ENCODE measurements at regions not wholly inside any gene's neighbourhood (a gene's known extent, or its start where the extent isn't known, plus 50 kb on each side); places are given as distances from the start of the nearest gene placed in this dataset.
A peak's percentile ranks its signal among the peaks of the same experiment; 100 is the strongest.

- no peaks in the 10 kb centered on the region for H3K36me3 ChIP-seq (ENCODE audit: control insufficient read depth in 4 of 4, insufficient read depth in 4 of 4, low read length in 3 of 4)
- ChIA-PET CTCF (interaction anchor here (0.7 kb wide), 1 partner anchor 26 kb away, joined by 3 read pairs; no protein-coding TSS in a partner anchor), POLR2A (no interaction called here)
- no peak overlapping the region for H3K4me3 ChIP-seq (ENCODE audit: control insufficient read depth in 1 of 7, extremely low read depth in 1 of 7, insufficient read depth in 4 of 7, low read depth in 2 of 7, low read length in 6 of 7)
- no peak for DNase-seq
- no peaks in the 10 kb centered on the region for H3K4me1 ChIP-seq (ENCODE audit: control extremely low read depth in 1 of 4, control insufficient read depth in 4 of 4, insufficient read depth in 4 of 4, low read length in 3 of 4)
- WGBS (ENCODE audit: insufficient coverage), result 100% methylated on average over 2 of the region's 3 CpGs
- H3K9me3 ChIP-seq (ENCODE audit: control extremely low read depth in 1 of 5, control insufficient read depth in 4 of 5, insufficient read depth in 2 of 5, low read depth in 1 of 5, low read length in 4 of 5), result no peaks in the 10 kb centered on the region
- no peaks in the 10 kb centered on the region for H3K27me3 ChIP-seq (replicated peaks in 2 of 5; ENCODE audit: control insufficient read depth in 4 of 5, insufficient read depth in 5 of 5, low read length in 4 of 5)
- no peak overlapping the region for H3K27ac ChIP-seq (ENCODE audit: insufficient read depth in 1 of 2, low read depth in 1 of 2, low read length in 2 of 2, poor library complexity in 1 of 2, severe bottlenecking in 2 of 2)
Observed at GRCh38 chr9:108099854-108100253, 610.3 kb upstream of the KLF4 start.

DNA sequence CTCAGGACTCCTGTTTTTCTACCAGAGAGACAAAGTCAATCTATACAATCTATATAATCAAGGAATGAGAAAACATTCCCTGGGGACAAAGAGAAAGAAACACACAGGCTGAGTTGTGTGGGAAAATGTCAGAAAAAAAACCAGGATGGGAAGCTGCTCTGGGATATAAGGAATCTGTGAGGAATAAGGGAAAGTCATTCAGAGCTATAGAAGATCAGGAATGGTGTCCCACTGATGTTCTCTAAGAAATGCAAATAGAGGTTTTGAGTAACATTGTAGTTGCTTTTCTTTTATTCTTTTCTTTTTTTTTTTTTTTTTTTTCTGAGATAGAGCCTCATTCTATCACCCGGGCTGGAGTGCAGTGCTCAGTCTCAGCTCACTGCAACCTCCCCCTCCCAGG, 605.9 kb upstream of the KLF4 start:
- H3K27me3 ChIP-seq (replicated peaks in 2 of 5; ENCODE audit: control insufficient read depth in 4 of 5, insufficient read depth in 5 of 5, low read length in 4 of 5), result no peaks in the 10 kb centered on the region
- no peaks in the 10 kb centered on the region for H3K36me3 ChIP-seq (ENCODE audit: control insufficient read depth in 4 of 4, insufficient read depth in 4 of 4, low read length in 3 of 4)
- H3K27ac ChIP-seq (ENCODE audit: insufficient read depth in 1 of 2, low read depth in 1 of 2, low read length in 2 of 2, poor library complexity in 1 of 2, severe bottlenecking in 2 of 2), result no peak overlapping the region
- CTCF ChIA-PET, result no interaction called here
- no peak for DNase-seq
- POLR2A ChIA-PET, result no interaction called here
- H3K4me1 ChIP-seq (ENCODE audit: control extremely low read depth in 1 of 4, control insufficient read depth in 4 of 4, insufficient read depth in 4 of 4, low read length in 3 of 4), result no peaks in the 10 kb centered on the region
- WGBS (ENCODE audit: insufficient coverage), result no CpG with 5 or more reads among the region's 1 CpG
- H3K9me3 ChIP-seq (ENCODE audit: control extremely low read depth in 1 of 5, control insufficient read depth in 4 of 5, insufficient read depth in 2 of 5, low read depth in 1 of 5, low read length in 4 of 5), result peaks cover 0 to 6% (median 0%) of the 10 kb centered on the region in 5 experiments
- no peak overlapping the region for H3K4me3 ChIP-seq (ENCODE audit: control insufficient read depth in 1 of 7, extremely low read depth in 1 of 7, insufficient read depth in 4 of 7, low read depth in 2 of 7, low read length in 6 of 7)

GRCh38 chr9:108094676-108094993, 605.1 kb upstream of the KLF4 start:
- DNase-seq, result no peak
- no peaks in the 10 kb centered on the region for H3K4me1 ChIP-seq (ENCODE audit: control extremely low read depth in 1 of 4, control insufficient read depth in 4 of 4, insufficient read depth in 4 of 4, low read length in 3 of 4)
- ChIA-PET CTCF (no interaction called here), POLR2A (no interaction called here)
- WGBS (ENCODE audit: insufficient coverage), result 100% methylated on average over 1 of the region's 2 CpGs
- no peaks in the 10 kb centered on the region for H3K27me3 ChIP-seq (replicated peaks in 2 of 5; ENCODE audit: control insufficient read depth in 4 of 5, insufficient read depth in 5 of 5, low read length in 4 of 5)
- H3K27ac ChIP-seq (ENCODE audit: insufficient read depth in 1 of 2, low read depth in 1 of 2, low read length in 2 of 2, poor library complexity in 1 of 2, severe bottlenecking in 2 of 2), result no peak overlapping the region
- H3K9me3 ChIP-seq (ENCODE audit: control extremely low read depth in 1 of 5, control insufficient read depth in 4 of 5, insufficient read depth in 2 of 5, low read depth in 1 of 5, low read length in 4 of 5), result peaks cover 0 to 6% (median 0%) of the 10 kb centered on the region in 5 experiments
- H3K36me3 ChIP-seq (ENCODE audit: control insufficient read depth in 4 of 4, insufficient read depth in 4 of 4, low read length in 3 of 4), result no peaks in the 10 kb centered on the region
- no peak overlapping the region for H3K4me3 ChIP-seq (ENCODE audit: control insufficient read depth in 1 of 7, extremely low read depth in 1 of 7, insufficient read depth in 4 of 7, low read depth in 2 of 7, low read length in 6 of 7)

GRCh38 chr9:108093773-108094675, 604.5 kb upstream of the KLF4 start:
- Histone ChIP-seq H3K27me3 (replicated peaks in 2 of 5; ENCODE audit: control insufficient read depth in 4 of 5, insufficient read depth in 5 of 5, low read length in 4 of 5) (no peaks in the 10 kb centered on the region), H3K36me3 (ENCODE audit: control insufficient read depth in 4 of 4, insufficient read depth in 4 of 4, low read length in 3 of 4) (no peaks in the 10 kb centered on the region), H3K27ac (ENCODE audit: insufficient read depth in 1 of 2, low read depth in 1 of 2, low read length in 2 of 2, poor library complexity in 1 of 2, severe bottlenecking in 2 of 2) (peak overlapping the region in 1 of 2 experiments; percentile 20), H3K4me1 (ENCODE audit: control extremely low read depth in 1 of 4, control insufficient read depth in 4 of 4, insufficient read depth in 4 of 4, low read length in 3 of 4) (no peaks in the 10 kb centered on the region), H3K9me3 (ENCODE audit: control extremely low read depth in 1 of 5, control insufficient read depth in 4 of 5, insufficient read depth in 2 of 5, low read depth in 1 of 5, low read length in 4 of 5) (peaks cover 0 to 6% (median 0%) of the 10 kb centered on the region in 5 experiments), H3K4me3 (ENCODE audit: control insufficient read depth in 1 of 7, extremely low read depth in 1 of 7, insufficient read depth in 4 of 7, low read depth in 2 of 7, low read length in 6 of 7) (no peak overlapping the region)
- peak; percentile 11 to 58 (median 55) for DNase-seq
- no CpG with 5 or more reads among the region's 1 CpG for WGBS (ENCODE audit: insufficient coverage)
- POLR2A ChIA-PET, result no interaction called here
- CTCF ChIA-PET, result no interaction called here

DNA sequence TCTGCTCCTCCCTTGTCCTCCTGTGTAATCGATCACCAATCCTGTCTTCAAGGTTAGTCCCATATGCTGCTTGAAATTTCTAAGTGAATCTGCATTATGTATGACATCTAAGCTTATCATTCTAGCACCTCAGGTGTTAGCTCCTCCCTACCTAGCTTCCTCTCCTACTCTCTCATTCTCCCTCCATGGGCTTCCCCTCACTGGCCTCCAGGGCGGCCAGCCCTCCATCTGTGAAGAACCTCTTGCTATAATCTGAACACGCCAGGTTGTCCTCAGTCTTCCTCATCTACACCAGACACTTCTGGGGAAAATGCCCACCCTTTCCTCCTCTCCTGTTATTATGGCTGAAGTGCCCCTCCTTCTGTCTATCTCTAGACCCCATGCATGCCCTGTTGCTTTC, 599.3 kb upstream of the KLF4 start:
- DNase-seq, result no peak
- WGBS (ENCODE audit: insufficient coverage), result 97% methylated on average over 3 of the region's 3 CpGs
- no peaks in the 10 kb centered on the region for H3K27me3 ChIP-seq (replicated peaks in 2 of 5; ENCODE audit: control insufficient read depth in 4 of 5, insufficient read depth in 5 of 5, low read length in 4 of 5)
- H3K4me3 ChIP-seq (ENCODE audit: control insufficient read depth in 1 of 7, extremely low read depth in 1 of 7, insufficient read depth in 4 of 7, low read depth in 2 of 7, low read length in 6 of 7), result no peak overlapping the region
- H3K27ac ChIP-seq (ENCODE audit: insufficient read depth in 1 of 2, low read depth in 1 of 2, low read length in 2 of 2, poor library complexity in 1 of 2, severe bottlenecking in 2 of 2), result no peak overlapping the region
- no peaks in the 10 kb centered on the region for H3K4me1 ChIP-seq (ENCODE audit: control extremely low read depth in 1 of 4, control insufficient read depth in 4 of 4, insufficient read depth in 4 of 4, low read length in 3 of 4)
- peaks cover 0 to 7% (median 0%) of the 10 kb centered on the region in 5 experiments for H3K9me3 ChIP-seq (ENCODE audit: control extremely low read depth in 1 of 5, control insufficient read depth in 4 of 5, insufficient read depth in 2 of 5, low read depth in 1 of 5, low read length in 4 of 5)
- ChIA-PET POLR2A (no interaction called here), CTCF (no interaction called here)
- no peaks in the 10 kb centered on the region for H3K36me3 ChIP-seq (ENCODE audit: control insufficient read depth in 4 of 4, insufficient read depth in 4 of 4, low read length in 3 of 4)

- Histone ChIP-seq H3K9me3 (ENCODE audit: control extremely low read depth in 1 of 5, control insufficient read depth in 4 of 5, insufficient read depth in 2 of 5, low read depth in 1 of 5, low read length in 4 of 5) (peaks cover 0 to 6% (median 0%) of the 10 kb centered on the region in 5 experiments), H3K4me3 (ENCODE audit: control insufficient read depth in 1 of 7, extremely low read depth in 1 of 7, insufficient read depth in 4 of 7, low read depth in 2 of 7, low read length in 6 of 7) (no peak overlapping the region), H3K27ac (ENCODE audit: insufficient read depth in 1 of 2, low read depth in 1 of 2, low read length in 2 of 2, poor library complexity in 1 of 2, severe bottlenecking in 2 of 2) (no peak overlapping the region), H3K27me3 (replicated peaks in 2 of 5; ENCODE audit: control insufficient read depth in 4 of 5, insufficient read depth in 5 of 5, low read length in 4 of 5) (no peaks in the 10 kb centered on the region), H3K4me1 (ENCODE audit: control extremely low read depth in 1 of 4, control insufficient read depth in 4 of 4, insufficient read depth in 4 of 4, low read length in 3 of 4) (no peaks in the 10 kb centered on the region), H3K36me3 (ENCODE audit: control insufficient read depth in 4 of 4, insufficient read depth in 4 of 4, low read length in 3 of 4) (no peaks in the 10 kb centered on the region)
- ChIA-PET POLR2A (no interaction called here), CTCF (no interaction called here)
- DNase-seq, result no peak
- WGBS (ENCODE audit: insufficient coverage), result 65% methylated on average over 4 of the region's 5 CpGs
Observed at GRCh38 chr9:108087781-108088180, 598.2 kb upstream of the KLF4 start.

GRCh38 chr9:108086624-108087023, 597.1 kb upstream of the KLF4 start:
- Histone ChIP-seq H3K4me1 (ENCODE audit: control extremely low read depth in 1 of 4, control insufficient read depth in 4 of 4, insufficient read depth in 4 of 4, low read length in 3 of 4) (no peaks in the 10 kb centered on the region), H3K27ac (ENCODE audit: insufficient read depth in 1 of 2, low read depth in 1 of 2, low read length in 2 of 2, poor library complexity in 1 of 2, severe bottlenecking in 2 of 2) (no peak overlapping the region), H3K4me3 (ENCODE audit: control insufficient read depth in 1 of 7, extremely low read depth in 1 of 7, insufficient read depth in 4 of 7, low read depth in 2 of 7, low read length in 6 of 7) (no peak overlapping the region), H3K36me3 (ENCODE audit: control insufficient read depth in 4 of 4, insufficient read depth in 4 of 4, low read length in 3 of 4) (no peaks in the 10 kb centered on the region), H3K9me3 (ENCODE audit: control extremely low read depth in 1 of 5, control insufficient read depth in 4 of 5, insufficient read depth in 2 of 5, low read depth in 1 of 5, low read length in 4 of 5) (peaks cover 0 to 3% (median 0%) of the 10 kb centered on the region in 5 experiments), H3K27me3 (replicated peaks in 2 of 5; ENCODE audit: control insufficient read depth in 4 of 5, insufficient read depth in 5 of 5, low read length in 4 of 5) (no peaks in the 10 kb centered on the region)
- ChIA-PET POLR2A (no interaction called here), CTCF (no interaction called here)
- 95% methylated on average over 3 of the region's 4 CpGs for WGBS (ENCODE audit: insufficient coverage)
- no peak for DNase-seq

Data from common myeloid progenitor, CD34-positive (primary cell).